ENCODE measurements at regions not wholly inside any gene's neighbourhood (a gene's known extent, or its start where the extent isn't known, plus 50 kb on each side); places are given as distances from the start of the nearest gene placed in this dataset.

GRCh38 chr20:56932575-56933330 is 303.6 kb downstream of the TFAP2C start:
- Histone ChIP-seq H3K79me1 (ENCODE audit: insufficient read depth, low read depth, low read length, poor library complexity, severe bottlenecking) (no peaks in the 10 kb centered on the region), H3K79me2 (ENCODE audit: insufficient read depth, low read length) (no peaks in the 10 kb centered on the region), H2BK20ac (ENCODE audit: low read depth, low read length, poor library complexity, severe bottlenecking) (no peak overlapping the region), H3K9me3 (ENCODE audit: control insufficient read depth, low read depth, low read length) (no peaks in the 10 kb centered on the region), H3K4me2 (ENCODE audit: insufficient read depth, insufficient read length, low read length) (no peak overlapping the region), H3K4ac (ENCODE audit: low read depth, low read length) (no peak overlapping the region), H3K14ac (ENCODE audit: insufficient read depth, low read length) (no peak overlapping the region), H4K20me1 (ENCODE audit: control insufficient read depth, insufficient read depth, insufficient read length) (no peaks in the 10 kb centered on the region), H2BK15ac (ENCODE audit: low read depth, low read length) (no peak overlapping the region), H3T11ph (ENCODE audit: low read length) (no peak overlapping the region), H4K8ac (replicated peaks; ENCODE audit: insufficient read length, low read depth, low read length) (no peak overlapping the region), H3K4me1 (ENCODE audit: insufficient read depth, low read length) (peaks cover 11% of the 10 kb centered on the region; the same call in 1 of the 2 replicates), H2BK5ac (ENCODE audit: insufficient read length, low read length) (no peak overlapping the region), H3K56ac (ENCODE audit: insufficient read length, low read depth, low read length) (no peak overlapping the region), H3K9ac (ENCODE audit: extremely low read depth, insufficient read length, low read length) (no peak overlapping the region), H3K27ac (ENCODE audit: insufficient read length, low read depth, low read length) (no peak overlapping the region), H3K23ac (ENCODE audit: insufficient read length, low read depth, low read length) (no peak overlapping the region), H2AFZ (ENCODE audit: low read length) (no peak overlapping the region), H3K27me3 (ENCODE audit: insufficient read depth, low read length) (no peaks in the 10 kb centered on the region; the same call in 1 of the 2 replicates), H4K91ac (ENCODE audit: insufficient read length, low read depth, low read length) (no peak overlapping the region), H2AK5ac (ENCODE audit: insufficient read length, low read length) (no peak overlapping the region), H2BK12ac (ENCODE audit: insufficient read length, low read depth, low read length) (no peak overlapping the region), H3K18ac (ENCODE audit: insufficient read length, low read depth, low read length) (no peak overlapping the region), H3K23me2 (ENCODE audit: insufficient read length, low read depth, low read length, poor library complexity, severe bottlenecking) (no peaks in the 10 kb centered on the region), H4K5ac (ENCODE audit: insufficient read length, low read depth, low read length) (no peak overlapping the region), H2BK120ac (ENCODE audit: low read depth, low read length, poor library complexity, severe bottlenecking) (no peak overlapping the region)
- no CpG with 5 or more reads among the region's 6 CpGs for WGBS (ENCODE audit: extremely low coverage, insufficient read length, low lambda C conversion rate)
- Mint-ChIP-seq H3K27me3 (ENCODE audit: low read depth) (peaks cover 11% of the 10 kb centered on the region), H3K9me3 (no peaks in the 10 kb centered on the region), H3K4me1 (peaks cover 34 to 39% of the 10 kb centered on the region in 2 experiments), H3K4me3 (no peak overlapping the region), H3K27ac (no peak overlapping the region), H3K36me3 (ENCODE audit: insufficient read depth in 1 of 3, low read depth in 3 of 3) (no peaks in the 10 kb centered on the region; a peak in 1 of 7 replicates)
- TF ChIP-seq CTCF (conservative IDR thresholded peaks at IDR 0.05): no peak
- no peak for DNase-seq
